ENCODE measurements at regions not wholly inside any gene's neighbourhood (a gene's known extent, or its start where the extent isn't known, plus 50 kb on each side); places are given as distances from the start of the nearest gene placed in this dataset.

- TF ChIP-seq CTCF (conservative IDR thresholded peaks at IDR 0.05; ENCODE audit: low read length) (no peak), EZH2phosphoT487 (IDR thresholded peaks at IDR 0.05; ENCODE audit: borderline replicate concordance) (no peak)
Measured at GRCh38 chr1:194387531-194387930, 1201.1 kb upstream of the B3GALT2 start.

Measured in Loucy (cell line).